Skeletal muscle tissue (tissue), 3 donors: ENCODE measurements at regions not wholly inside any gene's neighbourhood (a gene's known extent, or its start where the extent isn't known, plus 50 kb on each side); places are given as distances from the start of the nearest gene placed in this dataset.
"Not testable (repeated sequence)": the region's sequence is repeated elsewhere in the genome, so short reads cannot be mapped to it uniquely, and the experiment has no call there.

ENCODE experiments used
- H3K27ac ChIP-seq: one replicate; pipeline ENCODE4 v1.7.0; 2013; ENCODE audit warnings: mild to moderate bottlenecking, low read depth, low read length, inconsistent platforms
- H3K27me3 ChIP-seq, 3 donors: one replicate each; pipeline ENCODE4 v1.7.0; 2013; ENCODE audit warnings: low read length in 3 of 3; ENCODE audit not compliant: control insufficient read depth in 3 of 3, insufficient read depth in 3 of 3
- H3K36me3 ChIP-seq, 3 donors: one replicate each; pipeline ENCODE4 v1.7.0; 2013; ENCODE audit warnings: low read length in 3 of 3; ENCODE audit not compliant: control insufficient read depth in 3 of 3, insufficient read depth in 3 of 3
- H3K4me1 ChIP-seq, 3 donors: one replicate each; pipeline ENCODE4 v1.7.0; 2013; ENCODE audit warnings: low read length in 3 of 3, mild to moderate bottlenecking in 3 of 3; ENCODE audit not compliant: control insufficient read depth in 3 of 3, insufficient read depth in 3 of 3
- H3K4me3 ChIP-seq, 3 donors: one replicate each; pipeline ENCODE4 v1.7.0; 2013; ENCODE audit warnings: low read length in 3 of 3
- H3K9ac ChIP-seq, 3 donors: one replicate each; pipeline ENCODE4 v1.7.0; 2013; ENCODE audit warnings: low read length in 3 of 3, mild to moderate bottlenecking in 3 of 3, moderate library complexity in 2 of 3, low read depth in 1 of 3
- H3K9me3 ChIP-seq, 3 donors: one replicate each; pipeline ENCODE4 v1.7.0; 2013; ENCODE audit warnings: low read length in 3 of 3; ENCODE audit not compliant: control insufficient read depth in 3 of 3
- donor health status: Osteomylitis.

DNA sequence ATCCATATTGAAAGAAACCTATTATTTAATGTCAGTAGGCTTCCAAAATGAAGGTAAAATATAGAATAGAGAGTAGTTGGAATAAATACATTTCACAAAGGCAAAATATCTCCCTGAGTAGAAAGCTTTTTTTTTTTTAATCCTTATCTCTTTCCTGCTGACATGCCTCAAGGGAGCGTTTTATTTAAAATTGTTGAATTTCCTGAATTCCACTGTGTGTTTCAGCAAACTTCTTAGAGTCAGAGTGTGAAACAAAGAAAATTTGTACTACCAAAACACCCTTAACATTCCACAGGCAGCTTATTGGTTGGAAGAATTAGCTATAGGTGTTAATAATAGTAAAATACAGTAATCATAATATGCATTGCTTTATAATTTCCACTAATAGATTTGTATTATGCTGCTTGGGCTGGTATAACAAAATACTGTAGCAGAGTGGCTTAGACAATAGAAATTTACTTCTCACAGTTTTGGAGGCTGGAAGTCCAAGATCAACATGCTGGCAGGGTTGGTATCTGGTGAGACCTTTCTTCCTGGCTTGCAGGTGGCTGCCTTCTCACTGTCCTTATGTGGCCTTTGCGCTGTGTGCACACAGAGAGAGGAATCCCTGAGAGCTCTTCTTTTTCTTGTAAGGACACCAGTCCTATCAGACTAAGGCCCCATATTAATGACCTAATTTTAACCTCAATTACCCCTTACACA, 468.4 kb upstream of the C1orf87 start:
- H3K9ac ChIP-seq: no peak overlapping the region
- no peak overlapping the region for H3K27ac ChIP-seq
- no peaks in the 10 kb centered on the region for H3K4me1 ChIP-seq
- H3K9me3 ChIP-seq: peaks cover 0 to 4% (median 0%) of the 10 kb centered on the region in 3 donors
- no peaks in the 10 kb centered on the region for H3K36me3 ChIP-seq
- H3K4me3 ChIP-seq: no peak overlapping the region
- H3K27me3 ChIP-seq: no peaks in the 10 kb centered on the region

DNA sequence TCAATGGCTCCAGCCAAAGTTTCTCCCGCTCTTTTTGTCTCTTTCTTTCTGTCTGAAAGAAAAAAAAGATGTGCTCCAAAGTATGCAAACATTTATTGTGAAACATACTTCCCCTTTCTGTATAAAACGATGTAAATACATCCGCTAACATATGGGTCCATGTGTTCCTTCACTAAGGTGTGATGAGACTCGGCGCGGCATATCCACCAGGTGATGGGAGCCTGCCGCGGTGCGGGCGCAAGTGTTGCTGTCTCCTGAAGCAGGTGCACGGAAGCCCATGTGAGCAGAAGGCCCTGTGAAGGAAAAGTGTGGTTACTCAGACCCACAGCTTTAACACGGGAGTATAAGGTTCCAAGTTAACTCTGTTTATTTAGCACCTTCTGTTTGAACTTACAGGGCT, 466.6 kb upstream of the C1orf87 start:
- H3K9me3 ChIP-seq: peaks cover 0 to 4% (median 0%) of the 10 kb centered on the region in 3 donors
- H3K4me1 ChIP-seq: no peaks in the 10 kb centered on the region
- H3K9ac ChIP-seq: no peak overlapping the region
- no peak overlapping the region for H3K27ac ChIP-seq
- no peaks in the 10 kb centered on the region for H3K27me3 ChIP-seq
- H3K4me3 ChIP-seq: no peak overlapping the region
- H3K36me3 ChIP-seq: no peaks in the 10 kb centered on the region

DNA sequence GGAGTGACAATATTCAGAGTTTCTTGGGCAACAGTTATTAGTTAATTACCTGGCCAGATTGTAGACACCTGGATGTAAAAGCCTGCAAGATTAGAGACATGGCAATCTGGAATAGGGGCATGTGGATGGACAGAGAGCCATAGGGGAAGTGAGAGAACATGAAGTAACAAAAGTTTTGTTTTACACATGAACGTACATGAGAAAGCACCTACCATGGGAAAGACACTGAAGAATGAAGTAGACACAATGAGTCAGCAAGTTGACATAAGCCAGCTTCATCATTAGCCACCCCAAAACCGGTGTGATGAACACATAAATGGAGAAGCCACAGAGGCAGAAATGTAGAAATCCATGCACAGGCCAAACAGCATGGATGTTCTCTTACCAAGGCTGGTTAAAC, 462.1 kb upstream of the C1orf87 start:
- H3K9me3 ChIP-seq: peaks cover 0 to 4% (median 0%) of the 10 kb centered on the region in 3 donors
- no peak overlapping the region for H3K4me3 ChIP-seq
- H3K4me1 ChIP-seq: no peaks in the 10 kb centered on the region
- H3K27me3 ChIP-seq: no peaks in the 10 kb centered on the region
- no peak overlapping the region for H3K27ac ChIP-seq
- H3K36me3 ChIP-seq: no peaks in the 10 kb centered on the region
- no peak overlapping the region for H3K9ac ChIP-seq

DNA sequence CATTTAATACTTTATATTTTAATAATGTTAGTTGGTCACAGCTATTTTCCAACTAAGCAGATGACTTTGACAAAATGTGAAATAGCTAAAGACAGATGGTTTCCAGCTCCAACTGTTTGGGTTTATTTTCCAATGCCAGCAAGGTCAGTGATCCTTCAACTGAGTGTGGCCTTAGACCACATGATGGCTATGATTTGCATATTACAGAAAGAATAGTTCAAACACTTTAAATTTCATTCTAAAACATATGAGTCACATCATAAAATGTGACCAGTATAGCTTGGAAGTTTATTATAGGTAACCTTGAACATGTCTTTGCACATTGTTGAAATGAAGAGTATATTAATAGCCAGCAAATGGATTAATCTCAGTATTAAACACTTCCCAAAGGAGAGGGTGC, 454.0 kb upstream of the C1orf87 start:
- Histone ChIP-seq H3K9ac (no peak overlapping the region), H3K4me3 (no peak overlapping the region), H3K4me1 (no peaks in the 10 kb centered on the region), H3K36me3 (no peaks in the 10 kb centered on the region), H3K27me3 (no peaks in the 10 kb centered on the region), H3K9me3 (no peaks in the 10 kb centered on the region), H3K27ac (no peak overlapping the region)

DNA sequence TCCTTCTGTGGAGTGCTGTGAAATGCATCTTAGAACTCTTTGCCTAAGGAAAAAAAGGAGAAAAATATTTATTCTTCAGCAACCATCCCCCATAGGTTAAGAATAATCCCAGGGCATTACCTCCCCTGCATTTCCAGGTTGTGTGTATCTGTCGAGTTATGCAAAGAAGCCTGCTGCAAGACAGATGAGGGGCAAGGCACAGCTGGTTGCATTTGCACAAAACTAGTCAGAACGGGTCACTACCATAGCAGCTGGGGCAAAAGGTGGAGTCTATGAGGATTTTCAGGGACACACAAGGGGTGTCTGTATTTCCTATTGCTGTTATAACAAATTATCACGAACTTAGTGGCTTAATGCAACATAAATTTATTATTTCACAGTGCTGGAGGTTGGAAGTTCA, 443.4 kb upstream of the C1orf87 start:
- Histone ChIP-seq H3K27me3 (no peaks in the 10 kb centered on the region), H3K4me3 (no peak overlapping the region), H3K9me3 (no peaks in the 10 kb centered on the region), H3K36me3 (no peaks in the 10 kb centered on the region), H3K4me1 (no peaks in the 10 kb centered on the region), H3K27ac (no peak overlapping the region), H3K9ac (no peak overlapping the region)

DNA sequence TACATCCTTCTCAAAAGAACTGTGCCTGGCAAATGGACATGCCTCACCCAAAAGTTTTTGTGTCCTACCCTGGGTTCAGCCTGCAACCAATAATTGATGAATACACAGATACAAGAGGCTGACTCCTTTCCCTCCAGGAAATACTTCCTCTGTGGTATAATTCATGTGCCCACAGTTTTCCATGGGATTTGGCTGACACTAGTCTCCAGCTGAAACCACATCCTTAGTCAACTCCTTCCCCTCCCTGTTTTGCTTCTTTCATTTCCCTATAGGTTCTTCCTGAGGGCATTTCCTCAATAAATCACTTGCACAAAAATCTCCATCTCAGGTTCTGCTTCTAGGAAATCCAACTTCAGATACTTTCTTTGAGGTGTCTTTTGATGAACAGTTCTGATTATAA, 436.6 kb upstream of the C1orf87 start:
- no peaks in the 10 kb centered on the region for H3K36me3 ChIP-seq
- no peaks in the 10 kb centered on the region for H3K27me3 ChIP-seq
- no peaks in the 10 kb centered on the region for H3K4me1 ChIP-seq
- H3K4me3 ChIP-seq: no peak overlapping the region
- H3K9me3 ChIP-seq: no peaks in the 10 kb centered on the region
- no peak overlapping the region for H3K27ac ChIP-seq
- no peak overlapping the region for H3K9ac ChIP-seq

DNA sequence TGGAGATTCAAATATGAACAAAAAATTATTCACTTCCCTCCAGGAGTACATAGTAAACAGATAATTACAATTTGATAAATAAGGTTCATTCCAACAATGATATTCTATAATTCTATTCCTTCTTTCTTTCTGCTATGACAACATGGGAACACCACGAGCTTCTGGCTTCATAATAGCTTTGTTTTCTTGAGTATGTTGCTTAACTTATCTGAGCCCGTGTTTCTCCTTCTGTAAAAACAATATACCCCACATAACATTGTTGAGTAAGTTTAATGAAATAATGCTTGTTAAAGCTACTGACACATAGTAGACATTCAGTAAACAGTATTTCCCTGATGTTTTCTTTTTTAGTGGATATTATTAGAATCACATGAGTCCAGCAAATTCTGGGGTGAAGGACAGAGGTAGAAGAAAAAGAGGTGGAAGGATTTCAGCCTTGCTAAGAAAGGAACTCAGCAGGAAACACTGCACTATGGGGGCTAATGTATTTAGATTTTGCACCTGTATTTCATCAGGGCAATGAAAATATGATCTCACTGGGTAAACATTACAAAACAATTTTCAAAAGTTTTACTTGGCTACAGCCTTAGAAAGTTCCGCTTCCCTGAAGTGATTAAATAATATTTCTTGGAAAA, 430.8 kb upstream of the C1orf87 start:
- H3K36me3 ChIP-seq: no peaks in the 10 kb centered on the region
- H3K4me1 ChIP-seq: peaks cover 0 to 7% (median 0%) of the 10 kb centered on the region in 3 donors
- H3K27me3 ChIP-seq: no peaks in the 10 kb centered on the region
- no peak overlapping the region for H3K27ac ChIP-seq
- no peak overlapping the region for H3K9ac ChIP-seq
- no peak overlapping the region for H3K4me3 ChIP-seq
- peaks cover 0 to 2% (median 0%) of the 10 kb centered on the region in 3 donors for H3K9me3 ChIP-seq

DNA sequence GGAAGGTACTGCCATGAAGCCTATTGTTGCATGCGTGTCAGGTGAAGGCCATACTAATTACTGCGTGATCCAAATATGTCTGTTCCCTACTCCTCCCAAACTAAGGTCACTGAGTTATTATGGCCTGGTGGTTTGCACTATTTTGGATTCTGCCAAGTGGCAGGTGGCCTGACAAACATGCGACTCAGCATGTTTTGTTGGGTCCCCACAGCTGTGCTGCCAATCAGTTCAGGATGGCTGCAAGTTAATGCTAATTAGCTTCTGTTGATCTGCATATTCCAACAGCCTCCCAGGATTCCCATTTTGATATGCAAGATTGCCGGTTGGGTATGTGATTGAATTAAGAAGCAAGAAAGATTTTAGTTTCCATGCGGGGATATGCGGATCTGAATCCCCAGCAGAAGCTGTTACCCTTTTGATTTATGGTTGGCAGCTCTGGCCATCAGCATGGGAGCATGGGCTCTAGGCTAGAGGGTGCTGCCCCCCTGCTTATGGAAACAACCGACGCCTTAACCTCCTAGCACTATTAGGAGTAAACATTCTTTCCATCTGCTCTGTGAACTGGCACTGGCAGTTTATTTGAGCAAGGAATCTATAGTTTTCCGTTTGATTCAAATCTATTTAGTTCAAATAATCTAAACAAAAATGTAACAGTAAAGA, 429.8 kb upstream of the C1orf87 start:
- H3K9me3 ChIP-seq: peaks cover 0 to 2% (median 0%) of the 10 kb centered on the region in 3 donors
- no peaks in the 10 kb centered on the region for H3K27me3 ChIP-seq
- H3K4me1 ChIP-seq: peaks cover 0 to 7% (median 0%) of the 10 kb centered on the region in 3 donors
- no peak overlapping the region for H3K27ac ChIP-seq
- peak overlapping the region in 1 of 3 donors; percentile 8 for H3K4me3 ChIP-seq
- no peak overlapping the region for H3K9ac ChIP-seq
- no peaks in the 10 kb centered on the region for H3K36me3 ChIP-seq

DNA sequence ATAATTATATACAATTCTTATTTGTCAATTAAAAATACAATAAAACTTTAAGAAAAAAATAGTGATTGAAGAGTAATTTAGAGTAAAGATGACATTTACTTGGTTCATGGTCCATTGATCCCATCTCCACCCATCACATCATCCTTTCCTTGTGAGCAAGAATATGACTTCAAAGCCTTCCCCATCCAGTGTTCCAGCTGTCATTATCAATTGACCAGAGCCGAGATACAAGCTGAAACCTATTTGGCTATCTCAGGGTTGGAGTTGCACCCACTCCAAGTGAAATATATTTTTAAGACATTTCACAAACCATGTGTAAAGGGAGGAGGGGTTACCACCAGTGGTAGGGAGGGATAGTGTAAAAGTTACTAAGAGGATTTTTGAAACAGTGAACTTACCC, 428.9 kb upstream of the C1orf87 start:
- no peak overlapping the region for H3K27ac ChIP-seq

DNA sequence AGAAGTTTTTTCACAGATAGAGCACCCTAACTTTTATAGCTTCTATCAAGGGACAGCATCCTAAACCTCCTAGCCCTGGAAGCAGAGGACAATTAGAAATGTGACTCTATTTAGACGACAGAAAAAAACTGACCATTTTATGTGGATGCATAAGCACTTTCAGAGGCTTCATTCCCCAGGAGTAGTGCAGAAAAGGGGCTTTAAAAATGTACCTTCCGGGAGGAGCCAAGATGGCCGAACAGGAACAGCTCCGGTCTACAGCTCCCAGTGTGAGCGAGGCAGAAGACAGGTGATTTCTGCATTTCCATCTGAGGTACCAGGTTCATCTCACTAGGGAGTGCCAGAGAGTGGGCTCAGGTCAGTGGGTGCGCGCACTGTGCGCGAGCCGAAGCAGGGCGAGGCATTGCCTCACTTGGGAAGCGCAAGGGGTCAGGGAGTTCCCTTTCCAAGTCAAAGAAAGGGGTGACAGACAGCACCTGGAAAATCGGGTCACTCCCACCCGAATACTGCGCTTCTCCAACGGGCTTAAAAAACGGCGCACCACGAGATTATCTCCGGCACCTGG, 416.4 kb upstream of the C1orf87 start:
- H3K27ac ChIP-seq, H3K36me3 ChIP-seq, H3K4me3 ChIP-seq, H3K4me1 ChIP-seq, H3K9me3 ChIP-seq, H3K27me3 ChIP-seq, H3K9ac ChIP-seq: not testable (repeated sequence)

More for the DNA sequence above, 428.9 kb upstream of the C1orf87 start:
- Histone ChIP-seq H3K4me3 (no peak overlapping the region), H3K9ac (no peak overlapping the region), H3K9me3 (peaks cover 0 to 2% (median 0%) of the 10 kb centered on the region in 3 donors), H3K27me3 (no peaks in the 10 kb centered on the region), H3K4me1 (peaks cover 0 to 7% (median 0%) of the 10 kb centered on the region in 3 donors), H3K36me3 (no peaks in the 10 kb centered on the region)
